Panc1 (cell line): ENCODE measurements at regions not wholly inside any gene's neighbourhood (a gene's known extent, or its start where the extent isn't known, plus 50 kb on each side); places are given as distances from the start of the nearest gene placed in this dataset.

Experiments
- ATAC-seq: fragments of 200-7000 bp; cut with Tn5 transposase; 2 replicates; pipeline ENCODE4 v1.9.1; 2020; ENCODE audit warnings: mild to moderate bottlenecking, moderate library complexity
- BruUV-seq: library from RNA; stranded (reverse); fragments of 400-500 nt; replicated peaks from 2 replicates; lab custom pipeline; 2021; lab: Mats Ljungman, UMichigan
- CTCF ChIA-PET: fragments of 300-600 bp; sonication (Branson Sonifier 250); formaldehyde crosslinking; loops from one replicate; lab custom pipeline; 2022; ENCODE audit warnings: antibody characterized with exemption; lab: Charles Lee
- POLR2A ChIA-PET: fragments of 300-600 bp; sonication (Branson Sonifier 250); formaldehyde crosslinking; loops from one replicate; lab custom pipeline; 2022; ENCODE audit warnings: antibody characterized with exemption; lab: Charles Lee
- DNase-seq: peaks from one replicate; pipeline ENCODE4 v3.0.0-alpha.2; 2010; ENCODE audit warnings: low read depth, low spot score
- H3K27ac ChIP-seq: 2 replicates; pipeline ENCODE4 v1.5.1; 2011; ENCODE audit warnings: mild to moderate bottlenecking, low read length, inconsistent platforms
- H3K27me3 ChIP-seq: fragments of 200-500 bp; sonication (Bioruptor generic); 2 replicates; pipeline ENCODE4 v1.6.0; 2014; ENCODE audit warnings: low read length, inconsistent platforms; ENCODE audit not compliant: control insufficient read depth, insufficient read depth
- H3K36me3 ChIP-seq: fragments of 200-500 bp; sonication (Bioruptor generic); 2 replicates; pipeline ENCODE4 v1.5.1; 2014; ENCODE audit warnings: inconsistent platforms, mild to moderate bottlenecking, low read length, moderate library complexity; ENCODE audit not compliant: control insufficient read depth, insufficient read depth
- H3K4me1 ChIP-seq: 2 replicates; pipeline ENCODE4 v1.5.1; 2011; ENCODE audit warnings: inconsistent platforms, mild to moderate bottlenecking, low read length, moderate library complexity; ENCODE audit not compliant: control insufficient read depth, insufficient read depth
- H3K4me3 ChIP-seq, 2 experiments: 2 replicates each; pipeline ENCODE4 v1.5.1; 2011 to 2012; ENCODE audit warnings: low read depth in 2 of 2, low read length in 2 of 2, mild to moderate bottlenecking in 2 of 2, inconsistent platforms in 1 of 2, moderate library complexity in 1 of 2
- H3K9me3 ChIP-seq: fragments of 200-500 bp; sonication (Bioruptor generic); 2 replicates; pipeline ENCODE4 v1.5.1; 2014; ENCODE audit warnings: low read depth, mild to moderate bottlenecking, inconsistent platforms, low read length, moderate library complexity; ENCODE audit not compliant: control insufficient read depth, insufficient read depth
- CTCF ChIP-seq: fragments of 450-650 bp; IDR thresholded peaks from 2 replicates; pipeline ENCODE4 v1.5.1; 2017; ENCODE audit warnings: mild to moderate bottlenecking
- POLR2AphosphoS5 ChIP-seq: IDR thresholded peaks from 2 replicates; pipeline ENCODE4 v1.6.1; 2012; ENCODE audit warnings: mild to moderate bottlenecking, low read depth, low read length, moderate library complexity
- REST ChIP-seq, 2 experiments: IDR thresholded peaks; 2 replicates each; pipeline ENCODE4 v1.6.1; 2011 to 2012; ENCODE audit warnings: low read depth in 2 of 2, control low read depth in 1 of 2, low read length in 1 of 2, mild to moderate bottlenecking in 1 of 2, moderate library complexity in 1 of 2; ENCODE audit not compliant: insufficient read depth in 1 of 2
- SIN3A ChIP-seq: IDR thresholded peaks from 2 replicates; pipeline ENCODE4 v1.6.1; 2012; ENCODE audit warnings: low read depth, mild to moderate bottlenecking, low read length, moderate library complexity, borderline replicate concordance; ENCODE audit not compliant: insufficient read depth
- TCF7L2 ChIP-seq: IDR thresholded peaks from 2 replicates; pipeline ENCODE4 v1.6.1; 2011; ENCODE audit warnings: mild to moderate bottlenecking, low read depth, low read length, inconsistent platforms
- in situ Hi-C: cut with HindIII; loops from 2 replicates; pipeline ENCODE4 v1.10.0; 2016; ENCODE audit warnings: low sequenced_read_pairs, low pct_unique_long_range_greater_than_20kb
- intact Hi-C: fragments of 100-400 bp; cut with micrococcal nuclease; formaldehyde crosslinking; loops from one replicate; pipeline ENCODE4 v1.10.0; 2022; ENCODE audit not compliant: unreplicated experiment

GRCh38 chr6:167717867-167718266, 108.8 kb upstream of the AFDN start:
- DNase-seq: no peak
- Histone ChIP-seq H3K4me1 (no peaks in the 10 kb centered on the region), H3K36me3 (no peaks in the 10 kb centered on the region), H3K27me3 (peaks cover 20% of the 10 kb centered on the region), H3K27ac (no peak overlapping the region), H3K9me3 (no peaks in the 10 kb centered on the region), H3K4me3 (no peak overlapping the region)
- in situ Hi-C loops (no loop called here), intact Hi-C loops (no loop called here)
- POLR2A ChIA-PET: interaction anchor here (0.5 kb wide), 1 partner anchor 24 kb away, joined by 3 read pairs; no protein-coding TSS in a partner anchor
- no peak for ATAC-seq
- CTCF ChIA-PET: interaction anchor here (0.6 kb wide), 1 partner anchor 56 kb away, joined by 3 read pairs; no protein-coding TSS in a partner anchor
- no peak for TF ChIP-seq CTCF
- BruUV-seq: no TSS peak

GRCh38 chr6:167719920-167720319, 106.8 kb upstream of the AFDN start:
- intact Hi-C loops: no loop called here

More at GRCh38 chr6:167719920-167720319, 106.8 kb upstream of the AFDN start:
- peaks cover 19% of the 10 kb centered on the region for H3K27me3 ChIP-seq
- H3K9me3 ChIP-seq: no peaks in the 10 kb centered on the region
- H3K4me1 ChIP-seq: no peaks in the 10 kb centered on the region
- no peak overlapping the region for H3K4me3 ChIP-seq
- ATAC-seq (0 out of 2 replicates have a peak, but pooled peaks have one; percentile 21), DNase-seq (no peak)
- in situ Hi-C loops: no loop called here
- H3K36me3 ChIP-seq: no peaks in the 10 kb centered on the region
- POLR2A ChIA-PET: no interaction called here
- no peak for TF ChIP-seq REST (IDR thresholded peaks at IDR 0.05; ENCODE audit: insufficient read depth in 1 of 2, low read depth in 2 of 2, low read length in 1 of 2)
- no peak for TF ChIP-seq TCF7L2
- no peak for TF ChIP-seq POLR2AphosphoS5
- no peak for TF ChIP-seq CTCF
- TF ChIP-seq SIN3A: no peak
- H3K27ac ChIP-seq: no peak overlapping the region
- BruUV-seq: no TSS peak
- CTCF ChIA-PET: no interaction called here
